ENCODE measurements at regions not wholly inside any gene's neighbourhood (a gene's known extent, or its start where the extent isn't known, plus 50 kb on each side); places are given as distances from the start of the nearest gene placed in this dataset.

GRCh38 chr16:59686405-59686804 lies 952.3 kb upstream of the GOT2 start:
- no peak for TF ChIP-seq CTCF (IDR thresholded peaks at IDR 0.05 in 2 of 3, conservative IDR thresholded peaks at IDR 0.05 in 1 of 3; ENCODE audit: control insufficient read depth in 2 of 3, extremely low read depth in 1 of 3, insufficient read depth in 1 of 3, low read depth in 3 of 3, low read length in 3 of 3)
- TF ChIP-seq SMC3 (IDR thresholded peaks at IDR 0.05; ENCODE audit: borderline replicate concordance, low read length): no peak
- TF ChIP-seq, protein P1, sequence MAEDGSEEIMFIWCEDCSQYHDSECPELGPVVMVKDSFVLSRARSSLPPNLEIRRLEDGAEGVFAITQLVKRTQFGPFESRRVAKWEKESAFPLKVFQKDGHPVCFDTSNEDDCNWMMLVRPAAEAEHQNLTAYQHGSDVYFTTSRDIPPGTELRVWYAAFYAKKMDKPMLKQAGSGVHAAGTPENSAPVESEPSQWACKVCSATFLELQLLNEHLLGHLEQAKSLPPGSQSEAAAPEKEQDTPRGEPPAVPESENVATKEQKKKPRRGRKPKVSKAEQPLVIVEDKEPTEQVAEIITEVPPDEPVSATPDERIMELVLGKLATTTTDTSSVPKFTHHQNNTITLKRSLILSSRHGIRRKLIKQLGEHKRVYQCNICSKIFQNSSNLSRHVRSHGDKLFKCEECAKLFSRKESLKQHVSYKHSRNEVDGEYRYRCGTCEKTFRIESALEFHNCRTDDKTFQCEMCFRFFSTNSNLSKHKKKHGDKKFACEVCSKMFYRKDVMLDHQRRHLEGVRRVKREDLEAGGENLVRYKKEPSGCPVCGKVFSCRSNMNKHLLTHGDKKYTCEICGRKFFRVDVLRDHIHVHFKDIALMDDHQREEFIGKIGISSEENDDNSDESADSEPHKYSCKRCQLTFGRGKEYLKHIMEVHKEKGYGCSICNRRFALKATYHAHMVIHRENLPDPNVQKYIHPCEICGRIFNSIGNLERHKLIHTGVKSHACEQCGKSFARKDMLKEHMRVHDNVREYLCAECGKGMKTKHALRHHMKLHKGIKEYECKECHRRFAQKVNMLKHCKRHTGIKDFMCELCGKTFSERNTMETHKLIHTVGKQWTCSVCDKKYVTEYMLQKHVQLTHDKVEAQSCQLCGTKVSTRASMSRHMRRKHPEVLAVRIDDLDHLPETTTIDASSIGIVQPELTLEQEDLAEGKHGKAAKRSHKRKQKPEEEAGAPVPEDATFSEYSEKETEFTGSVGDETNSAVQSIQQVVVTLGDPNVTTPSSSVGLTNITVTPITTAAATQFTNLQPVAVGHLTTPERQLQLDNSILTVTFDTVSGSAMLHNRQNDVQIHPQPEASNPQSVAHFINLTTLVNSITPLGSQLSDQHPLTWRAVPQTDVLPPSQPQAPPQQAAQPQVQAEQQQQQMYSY (CRISPR knock-in tag; IDR thresholded peaks at IDR 0.05): no peak
- no peak for TF ChIP-seq NR2C1 (IDR thresholded peaks at IDR 0.05)
- TF ChIP-seq FOXM1 (IDR thresholded peaks at IDR 0.05; ENCODE audit: low read depth, low read length): no peak
- no peak for TF ChIP-seq CBFB (IDR thresholded peaks at IDR 0.05; ENCODE audit: low read depth)
- TF ChIP-seq GATAD2B (conservative IDR thresholded peaks at IDR 0.05; ENCODE audit: low read depth): no peak
- no peak for TF ChIP-seq EZH2 (IDR thresholded peaks at IDR 0.05; ENCODE audit: borderline replicate concordance, control insufficient read depth, low read depth, low read length)
- TF ChIP-seq DPF2 (IDR thresholded peaks at IDR 0.05): no peak
- TF ChIP-seq REST (IDR thresholded peaks at IDR 0.05; ENCODE audit: low read depth, low read length): no peak
- no peak for TF ChIP-seq POLR2AphosphoS5 (IDR thresholded peaks at IDR 0.05; ENCODE audit: low read length)
